Ovary (tissue), 7 donors: ENCODE measurements at regions not wholly inside any gene's neighbourhood (a gene's known extent, or its start where the extent isn't known, plus 50 kb on each side); places are given as distances from the start of the nearest gene placed in this dataset.

Experiments
- DNase-seq, 5 donors: peaks; one replicate each; pipeline ENCODE4 v3.0.0-alpha.2; 2019 to 2020
- H3K27ac ChIP-seq, 2 donors: fragments of 200-600 bp; one replicate each; pipeline versions ENCODE4 v1.5.1 to v1.8.0; 2019 to 2022
- H3K27me3 ChIP-seq: fragments of 200-600 bp; one replicate; pipeline ENCODE4 v1.8.0; 2022
- H3K36me3 ChIP-seq: fragments of 200-600 bp; sonication (generic); one replicate; pipeline ENCODE4 v1.5.1; 2019
- H3K4me1 ChIP-seq: one replicate; pipeline ENCODE4 v1.8.1; 2013; ENCODE audit warnings: mild to moderate bottlenecking, moderate library complexity; ENCODE audit not compliant: insufficient read depth
- H3K4me3 ChIP-seq: fragments of 200-600 bp; sonication (generic); one replicate; pipeline ENCODE4 v1.5.1; 2017
- H3K9me3 ChIP-seq, 2 donors: fragments of 200-600 bp in 1 of 2; sonication (generic) in 1 of 2; one replicate each; pipeline versions ENCODE4 v1.5.1 to v1.8.1; 2013 to 2019; ENCODE audit warnings: mild to moderate bottlenecking in 1 of 2, moderate library complexity in 1 of 2
- EP300 ChIP-seq: sonication (generic); formaldehyde crosslinking; IDR thresholded peaks from one replicate; pipeline ENCODE4 v1.6.1; 2017; ENCODE audit warnings: antibody characterized with exemption
- POLR2A ChIP-seq: fragments of 450-650 bp; IDR thresholded peaks from one replicate; pipeline ENCODE4 v1.6.1; 2017; ENCODE audit warnings: antibody characterized with exemption, mild to moderate bottlenecking, moderate library complexity
- WGBS, 3 donors: extraction: QIAGEN DNeasy Blood & Tissue Kit in 1 of 3; methylation state at CpG; one replicate each; pipeline versions ENCODE4 v1.1.5 to v1.1.7; 2013 to 2017; 5-methylcytosine and 5-hydroxymethylcytosine counted together
- intact Hi-C, 4 donors: fragments of 100-400 bp; cut with DNase I; formaldehyde crosslinking; loops; one replicate each; pipeline versions ENCODE4 v1.11.0 to v1.15.1; 2022 to 2023
- TF ChIP-seq, protein P1 (sequence below), 3 donors: fragments of 450-650 bp in 2 of 3; fragments of 200-600 bp in 1 of 3; IDR thresholded peaks; one replicate each; pipeline versions ENCODE4 v1.5.1 to v1.8.0; 2016 to 2022; ENCODE audit warnings: antibody characterized with exemption in 3 of 3, mild to moderate bottlenecking in 1 of 3
- donor health status: DM: no; HTN: no; CAD: no; lungs with moderate emphysema.
- donor health status: DM: no; HTN: no; CAD: no.
- donor health status: Bipolar disorder and iron deficiency.
- donor health status: DM: no; HTN: no; CAD: no.
- donor health status: DM: yes; HTN: yes; CAD: no.

DNA sequence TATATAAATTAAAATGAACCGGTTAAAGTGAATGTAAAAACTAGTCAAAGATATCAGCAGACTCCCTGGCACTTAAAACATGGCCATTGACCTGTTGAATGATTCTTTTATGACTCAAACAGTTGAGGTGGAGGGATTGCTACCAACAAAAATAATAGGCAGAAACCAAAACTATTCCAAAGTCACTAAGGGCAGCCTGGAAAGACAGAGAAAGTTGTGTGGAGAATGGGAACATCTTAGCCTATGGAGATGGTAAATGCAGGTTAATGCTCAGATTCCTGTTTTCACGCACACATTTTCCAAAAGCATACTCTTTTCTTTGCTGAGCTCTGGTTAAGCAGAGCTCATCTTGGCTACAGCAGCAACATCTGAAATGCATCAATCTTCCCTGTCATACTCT lies 553.5 kb downstream of the HACE1 start:
- no peaks in the 10 kb centered on the region for H3K36me3 ChIP-seq
- H3K9me3 ChIP-seq = no peaks in the 10 kb centered on the region
- no peak overlapping the region for H3K4me3 ChIP-seq
- no peak for DNase-seq
- TF ChIP-seq POLR2A = no peak
- TF ChIP-seq EP300 = no peak
- TF ChIP-seq, protein P1, sequence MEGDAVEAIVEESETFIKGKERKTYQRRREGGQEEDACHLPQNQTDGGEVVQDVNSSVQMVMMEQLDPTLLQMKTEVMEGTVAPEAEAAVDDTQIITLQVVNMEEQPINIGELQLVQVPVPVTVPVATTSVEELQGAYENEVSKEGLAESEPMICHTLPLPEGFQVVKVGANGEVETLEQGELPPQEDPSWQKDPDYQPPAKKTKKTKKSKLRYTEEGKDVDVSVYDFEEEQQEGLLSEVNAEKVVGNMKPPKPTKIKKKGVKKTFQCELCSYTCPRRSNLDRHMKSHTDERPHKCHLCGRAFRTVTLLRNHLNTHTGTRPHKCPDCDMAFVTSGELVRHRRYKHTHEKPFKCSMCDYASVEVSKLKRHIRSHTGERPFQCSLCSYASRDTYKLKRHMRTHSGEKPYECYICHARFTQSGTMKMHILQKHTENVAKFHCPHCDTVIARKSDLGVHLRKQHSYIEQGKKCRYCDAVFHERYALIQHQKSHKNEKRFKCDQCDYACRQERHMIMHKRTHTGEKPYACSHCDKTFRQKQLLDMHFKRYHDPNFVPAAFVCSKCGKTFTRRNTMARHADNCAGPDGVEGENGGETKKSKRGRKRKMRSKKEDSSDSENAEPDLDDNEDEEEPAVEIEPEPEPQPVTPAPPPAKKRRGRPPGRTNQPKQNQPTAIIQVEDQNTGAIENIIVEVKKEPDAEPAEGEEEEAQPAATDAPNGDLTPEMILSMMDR (IDR thresholded peaks at IDR 0.05) = no peak
- H3K27ac ChIP-seq = no peak overlapping the region
- H3K4me1 ChIP-seq = no peaks in the 10 kb centered on the region
- intact Hi-C loops = no loop called here
- H3K27me3 ChIP-seq = no peaks in the 10 kb centered on the region
- WGBS, 3 donors = 81 to 87% (median 84%) methylated on average over 2 of the region's 2 CpGs

DNA sequence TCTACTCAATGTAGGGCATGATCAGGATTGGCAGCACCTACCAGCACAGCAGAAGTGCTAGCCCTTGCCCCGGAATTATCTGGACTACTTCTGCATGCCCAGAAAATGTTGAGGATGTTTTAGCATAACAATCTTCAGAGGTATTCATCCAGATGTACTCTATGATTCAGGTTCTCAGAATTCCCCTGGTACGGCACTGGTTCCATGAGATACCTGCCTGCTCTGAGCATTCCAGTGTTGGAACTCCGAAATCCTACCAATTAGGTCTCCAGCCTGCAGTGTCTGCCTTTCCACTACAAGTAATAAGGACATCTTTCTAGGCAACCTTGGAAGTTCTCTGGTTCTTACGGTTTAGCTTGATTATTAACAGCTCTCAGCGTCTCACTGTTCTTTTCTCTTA lies 554.5 kb downstream of the HACE1 start:
- intact Hi-C loops = no loop called here
- H3K36me3 ChIP-seq = no peaks in the 10 kb centered on the region
- DNase-seq = no peak
- no peak overlapping the region for H3K4me3 ChIP-seq
- TF ChIP-seq EP300 (no peak), POLR2A (no peak)
- TF ChIP-seq, protein P1 (IDR thresholded peaks at IDR 0.05) = no peak
- no peaks in the 10 kb centered on the region for H3K9me3 ChIP-seq
- no peak overlapping the region for H3K27ac ChIP-seq
- WGBS, 3 donors = 90 to 92% (median 91%) methylated on average over 5 of the region's 5 CpGs
- H3K27me3 ChIP-seq = no peaks in the 10 kb centered on the region
- H3K4me1 ChIP-seq = no peaks in the 10 kb centered on the region

DNA sequence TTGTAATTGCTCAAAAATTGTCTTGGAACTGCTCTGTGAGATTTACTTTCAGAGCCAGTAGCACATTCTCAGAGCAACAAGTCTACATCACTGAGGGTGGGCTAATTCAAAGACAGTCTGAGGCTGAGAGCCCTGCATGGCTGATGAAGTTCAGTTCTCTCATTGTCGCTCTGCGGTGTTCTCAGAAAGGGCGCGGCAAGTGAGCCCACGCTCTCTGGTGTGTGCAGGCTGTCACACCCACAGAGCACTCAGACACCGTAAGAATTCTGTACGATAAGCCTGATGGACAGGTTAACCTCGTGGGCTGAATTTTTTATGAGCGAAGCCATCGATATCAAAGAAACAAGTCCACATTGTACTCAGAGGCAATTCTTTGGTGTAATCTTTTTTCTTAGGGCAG lies 557.8 kb downstream of the HACE1 start:
- TF ChIP-seq, protein P1 (IDR thresholded peaks at IDR 0.05) = no peak
- no peak for TF ChIP-seq POLR2A
- no peak for TF ChIP-seq EP300
- Histone ChIP-seq H3K27ac (no peak overlapping the region), H3K9me3 (no peaks in the 10 kb centered on the region), H3K4me3 (no peak overlapping the region), H3K4me1 (no peaks in the 10 kb centered on the region), H3K36me3 (no peaks in the 10 kb centered on the region), H3K27me3 (no peaks in the 10 kb centered on the region)
- DNase-seq = no peak
- WGBS, 3 donors = 80 to 90% (median 82%) methylated on average over 10 of the region's 10 CpGs
- intact Hi-C loops = no loop called here

DNA sequence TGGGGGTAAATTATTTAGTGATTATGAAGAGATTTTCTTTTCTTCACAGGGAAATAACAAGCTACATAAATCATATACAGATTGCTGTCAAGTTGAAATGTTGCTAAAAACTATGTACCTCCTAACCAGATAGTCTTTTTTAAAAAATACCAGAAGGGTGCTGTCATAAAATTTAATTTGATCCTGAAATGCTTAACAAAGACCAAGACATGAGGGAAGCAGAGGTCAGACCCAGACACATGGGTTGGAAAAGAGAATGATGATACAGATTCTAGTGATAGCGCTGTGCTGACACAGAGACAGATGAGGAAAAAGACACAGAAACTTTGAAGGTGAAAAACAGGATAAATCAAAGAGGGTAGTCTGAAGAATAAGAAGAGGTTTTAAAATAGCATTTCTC lies 573.1 kb downstream of the HACE1 start:
- H3K36me3 ChIP-seq = no peaks in the 10 kb centered on the region
- intact Hi-C loops = no loop called here
- H3K4me3 ChIP-seq = no peak overlapping the region
- TF ChIP-seq, protein P1 (IDR thresholded peaks at IDR 0.05) = no peak
- TF ChIP-seq POLR2A (no peak), EP300 (no peak)
- DNase-seq = no peak
- 23 to 51% (median 32%) methylated on average over 1 of the region's 1 CpG for WGBS, 3 donors
- H3K27me3 ChIP-seq = no peaks in the 10 kb centered on the region
- no peaks in the 10 kb centered on the region for H3K4me1 ChIP-seq
- no peak overlapping the region for H3K27ac ChIP-seq
- no peaks in the 10 kb centered on the region for H3K9me3 ChIP-seq

DNA sequence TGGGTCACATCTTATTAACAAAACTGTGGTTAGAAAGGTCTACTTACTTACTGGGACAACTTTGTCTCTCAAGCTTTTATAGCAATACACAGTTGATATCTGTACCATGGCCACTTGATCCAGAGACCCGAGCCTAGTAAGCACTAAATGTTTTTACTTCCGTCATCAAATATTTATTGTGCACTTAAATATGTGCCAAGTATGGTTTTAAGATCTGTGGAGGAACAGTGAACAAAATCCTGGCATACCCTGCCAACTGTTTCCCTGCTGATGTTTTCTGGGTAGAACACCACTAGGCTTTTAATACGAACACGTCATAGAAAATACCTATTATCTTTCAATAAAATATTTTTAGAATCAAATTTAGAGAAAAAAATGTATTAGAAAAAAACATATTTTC lies 574.8 kb downstream of the HACE1 start:
- intact Hi-C loops = no loop called here
- Histone ChIP-seq H3K27me3 (no peaks in the 10 kb centered on the region), H3K4me3 (no peak overlapping the region), H3K36me3 (no peaks in the 10 kb centered on the region), H3K9me3 (no peaks in the 10 kb centered on the region), H3K4me1 (no peaks in the 10 kb centered on the region), H3K27ac (no peak overlapping the region)
- 62 to 69% (median 68%) methylated on average over 4 of the region's 4 CpGs for whole genome bisulfite sequencing, 3 donors
- no peak for DNase-seq
- TF ChIP-seq, protein P1 (IDR thresholded peaks at IDR 0.05) = no peak
- TF ChIP-seq EP300 (no peak), POLR2A (no peak)
